WERI-Rb-1 (cell line): ENCODE measurements at regions not wholly inside any gene's neighbourhood (a gene's known extent, or its start where the extent isn't known, plus 50 kb on each side); places are given as distances from the start of the nearest gene placed in this dataset.
"Not testable (repeated sequence)": the region's sequence is repeated elsewhere in the genome, so short reads cannot be mapped to it uniquely, and the experiment has no call there.

ENCODE experiments used
- DNase-seq: peaks from one replicate; pipeline ENCODE4 v3.0.0-alpha.2; 2020
- H3K27ac ChIP-seq: fragments of 250-450 bp; sonication (Bioruptor Pico); 2 replicates; pipeline ENCODE4 v1.5.1; 2020; ENCODE audit warnings: mild to moderate bottlenecking, moderate library complexity
- H3K27me3 ChIP-seq: fragments of 250-450 bp; sonication (Bioruptor Pico); 2 replicates; pipeline ENCODE4 v1.5.1; 2021; ENCODE audit warnings: mild to moderate bottlenecking, low read depth, moderate library complexity; ENCODE audit not compliant: insufficient read depth, severe bottlenecking
- H3K36me3 ChIP-seq: fragments of 250-450 bp; sonication (Bioruptor Pico); 2 replicates; pipeline ENCODE4 v1.5.1; 2020; ENCODE audit warnings: mild to moderate bottlenecking, moderate library complexity
- H3K4me3 ChIP-seq: 2 replicates; pipeline ENCODE4 v1.5.1; 2011; ENCODE audit warnings: low read depth, mild to moderate bottlenecking, control low read depth, low read length
- H3K9me3 ChIP-seq: fragments of 250-450 bp; sonication (Bioruptor Pico); 2 replicates; pipeline ENCODE4 v1.5.1; 2021; ENCODE audit warnings: mild to moderate bottlenecking, moderate library complexity; ENCODE audit not compliant: severe bottlenecking
- TF ChIP-seq, protein P1 (sequence below): IDR thresholded peaks from 2 replicates; pipeline ENCODE4 v1.5.1; 2011; ENCODE audit warnings: low read depth, mild to moderate bottlenecking, control low read depth, inconsistent platforms, low read length

DNA sequence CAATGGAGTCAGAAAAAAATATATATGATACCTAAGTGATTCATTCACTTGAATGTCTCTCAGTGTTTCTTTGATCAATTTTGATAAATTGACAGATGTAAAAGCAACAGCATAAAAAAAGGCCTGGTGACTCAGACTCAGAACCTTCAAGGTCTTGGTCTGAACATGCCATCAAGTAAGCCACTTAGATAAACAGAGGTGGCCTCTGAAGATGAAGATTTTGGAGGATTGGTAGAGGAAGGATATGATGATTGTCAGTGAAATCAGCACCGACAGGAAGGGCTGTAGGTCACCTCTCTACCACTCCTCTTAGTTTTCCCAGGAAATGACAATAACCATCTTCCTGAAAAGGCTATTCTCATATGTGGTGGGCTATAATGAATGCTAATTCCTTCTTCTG lies 422.8 kb upstream of the EPHA7 start:
- no peak overlapping the region for H3K4me3 ChIP-seq
- no peaks in the 10 kb centered on the region for H3K36me3 ChIP-seq
- no peaks in the 10 kb centered on the region for H3K27me3 ChIP-seq
- TF ChIP-seq, protein P1, sequence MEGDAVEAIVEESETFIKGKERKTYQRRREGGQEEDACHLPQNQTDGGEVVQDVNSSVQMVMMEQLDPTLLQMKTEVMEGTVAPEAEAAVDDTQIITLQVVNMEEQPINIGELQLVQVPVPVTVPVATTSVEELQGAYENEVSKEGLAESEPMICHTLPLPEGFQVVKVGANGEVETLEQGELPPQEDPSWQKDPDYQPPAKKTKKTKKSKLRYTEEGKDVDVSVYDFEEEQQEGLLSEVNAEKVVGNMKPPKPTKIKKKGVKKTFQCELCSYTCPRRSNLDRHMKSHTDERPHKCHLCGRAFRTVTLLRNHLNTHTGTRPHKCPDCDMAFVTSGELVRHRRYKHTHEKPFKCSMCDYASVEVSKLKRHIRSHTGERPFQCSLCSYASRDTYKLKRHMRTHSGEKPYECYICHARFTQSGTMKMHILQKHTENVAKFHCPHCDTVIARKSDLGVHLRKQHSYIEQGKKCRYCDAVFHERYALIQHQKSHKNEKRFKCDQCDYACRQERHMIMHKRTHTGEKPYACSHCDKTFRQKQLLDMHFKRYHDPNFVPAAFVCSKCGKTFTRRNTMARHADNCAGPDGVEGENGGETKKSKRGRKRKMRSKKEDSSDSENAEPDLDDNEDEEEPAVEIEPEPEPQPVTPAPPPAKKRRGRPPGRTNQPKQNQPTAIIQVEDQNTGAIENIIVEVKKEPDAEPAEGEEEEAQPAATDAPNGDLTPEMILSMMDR, result no peak
- H3K27ac ChIP-seq, result no peak overlapping the region
- no peak for DNase-seq
- H3K9me3 ChIP-seq, result no peaks in the 10 kb centered on the region

- H3K36me3 ChIP-seq, H3K27me3 ChIP-seq, H3K9me3 ChIP-seq, H3K4me3 ChIP-seq, H3K27ac ChIP-seq, DNase-seq: not testable (repeated sequence)
These were observed 416.2 kb upstream of the EPHA7 start for GRCh38 chr6:93835451-93836145.

GRCh38 chr6:93835026-93835425 lies 415.7 kb upstream of the EPHA7 start:
- H3K27me3 ChIP-seq, H3K27ac ChIP-seq, H3K9me3 ChIP-seq, H3K36me3 ChIP-seq, H3K4me3 ChIP-seq, DNase-seq: not testable (repeated sequence)

DNA sequence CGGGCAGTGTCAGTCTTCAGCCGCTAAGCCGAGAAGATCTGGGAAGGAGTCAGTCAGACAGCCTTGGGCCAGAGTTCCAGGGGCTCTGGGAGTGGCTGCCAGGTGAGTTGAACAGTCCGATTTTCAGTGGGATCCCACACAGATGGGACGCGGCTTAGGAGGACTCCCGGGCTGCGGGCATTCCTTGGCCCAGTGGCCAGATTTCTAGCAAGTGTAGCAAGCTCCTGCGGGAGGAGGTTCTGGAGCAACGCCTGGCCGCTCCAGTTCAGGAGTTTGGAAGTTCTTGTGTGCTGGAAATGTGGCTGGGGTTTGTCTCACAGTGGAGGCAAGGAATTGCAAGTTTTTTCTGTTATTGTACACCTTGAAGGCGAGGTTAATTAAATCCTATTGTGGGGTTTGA lies 414.0 kb upstream of the EPHA7 start:
- H3K36me3 ChIP-seq, H3K27ac ChIP-seq, DNase-seq, H3K9me3 ChIP-seq, H3K4me3 ChIP-seq, H3K27me3 ChIP-seq: not testable (repeated sequence)

GRCh38 chr6:93829757-93830156 lies 410.4 kb upstream of the EPHA7 start:
- not testable (repeated sequence) for H3K27me3 ChIP-seq, H3K36me3 ChIP-seq, H3K9me3 ChIP-seq, H3K27ac ChIP-seq, DNase-seq, H3K4me3 ChIP-seq

DNA sequence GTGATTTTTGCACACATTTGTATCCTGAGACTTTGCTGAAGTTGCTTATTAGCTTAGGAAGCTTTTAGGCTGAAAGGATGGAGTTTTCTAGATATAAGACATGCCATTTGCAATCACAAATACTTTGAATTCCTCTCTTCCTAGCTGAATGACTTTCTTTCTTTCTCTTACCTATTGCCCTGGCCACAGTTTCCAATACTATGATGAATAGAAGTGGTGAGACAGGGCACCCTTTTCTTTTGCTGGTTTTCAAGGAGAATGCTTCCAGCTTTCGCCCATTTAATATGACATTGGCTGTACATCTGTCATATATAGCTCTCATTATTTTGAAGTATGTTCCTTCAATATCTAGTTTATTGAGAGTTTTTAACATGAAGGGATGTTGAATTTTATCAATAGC lies 409.6 kb upstream of the EPHA7 start:
- TF ChIP-seq, protein P1, result no peak
- no peaks in the 10 kb centered on the region for H3K27me3 ChIP-seq

GRCh38 chr6:93828553-93828952 lies 409.2 kb upstream of the EPHA7 start:
- no peaks in the 10 kb centered on the region for H3K36me3 ChIP-seq
- no peaks in the 10 kb centered on the region for H3K9me3 ChIP-seq
- H3K27me3 ChIP-seq, result no peaks in the 10 kb centered on the region
- TF ChIP-seq, protein P1, result no peak
- H3K4me3 ChIP-seq, result no peak overlapping the region
- DNase-seq, result no peak
- no peak overlapping the region for H3K27ac ChIP-seq

More for the DNA sequence above, 409.6 kb upstream of the EPHA7 start:
- Histone ChIP-seq H3K9me3 (no peaks in the 10 kb centered on the region), H3K36me3 (no peaks in the 10 kb centered on the region), H3K27ac (no peak overlapping the region), H3K4me3 (no peak overlapping the region)
- DNase-seq, result no peak

GRCh38 chr6:93827728-93828127 lies 408.4 kb upstream of the EPHA7 start:
- H3K27me3 ChIP-seq, result no peaks in the 10 kb centered on the region
- no peak overlapping the region for H3K4me3 ChIP-seq
- no peak for DNase-seq
- H3K27ac ChIP-seq, result no peak overlapping the region
- H3K9me3 ChIP-seq, result no peaks in the 10 kb centered on the region
- H3K36me3 ChIP-seq, result no peaks in the 10 kb centered on the region
- TF ChIP-seq, protein P1, result no peak
